ENCODE measurements at regions not wholly inside any gene's neighbourhood (a gene's known extent, or its start where the extent isn't known, plus 50 kb on each side); places are given as distances from the start of the nearest gene placed in this dataset.

DNA sequence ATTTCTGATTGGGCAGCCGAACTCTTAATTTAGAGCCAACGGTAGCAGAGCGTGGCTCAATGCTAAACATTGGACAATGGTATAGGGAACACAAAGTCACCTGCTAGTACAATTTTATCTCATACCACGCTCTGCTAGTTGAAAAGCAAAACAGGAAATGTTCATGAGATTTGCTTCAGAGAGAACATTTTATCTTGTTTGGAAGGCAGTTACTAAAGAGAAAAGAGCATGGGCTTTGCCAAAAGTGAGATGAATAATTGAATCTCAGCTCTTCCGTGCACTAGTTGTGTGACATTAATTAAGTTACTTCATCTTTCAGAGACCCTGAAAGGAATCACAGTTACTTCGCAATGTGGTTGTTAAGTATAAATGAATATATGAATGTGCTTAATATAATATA, 161.5 kb upstream of the FAM13C start:
- ATAC-seq: no peak
- no peaks in the 10 kb centered on the region for H3K9me2 ChIP-seq (ENCODE audit: insufficient read depth)
- POLR2A ChIA-PET: no interaction called here

DNA sequence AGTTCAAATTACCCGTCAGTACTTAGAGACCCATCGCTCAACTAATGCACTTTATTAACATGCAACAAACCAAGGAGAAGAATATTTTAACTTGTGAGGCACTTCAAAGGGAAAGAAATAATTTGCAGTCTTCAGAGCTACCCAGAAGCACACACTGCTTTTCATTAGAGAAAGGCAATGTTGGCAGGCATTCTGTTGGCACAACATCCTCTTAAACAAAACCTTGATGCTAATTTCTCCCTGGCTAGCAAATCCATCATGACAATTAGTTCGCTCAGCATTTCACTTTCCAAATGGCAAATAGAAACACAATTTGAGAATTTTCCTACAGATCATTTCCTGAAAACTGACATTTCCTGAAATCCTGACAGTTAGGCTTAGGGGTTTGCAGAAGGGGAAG, 155.6 kb upstream of the FAM13C start:
- Histone ChIP-seq H4K20me1 (ENCODE audit: insufficient read depth) (no peaks in the 10 kb centered on the region), H3K27me3 (ENCODE audit: insufficient read depth, low read length) (peaks cover 20% of the 10 kb centered on the region), H3K27ac (ENCODE audit: low read depth, low read length) (no peak overlapping the region), H3K4me2 (ENCODE audit: low read length) (no peak overlapping the region), H3K79me2 (ENCODE audit: insufficient read depth, low read length) (no peaks in the 10 kb centered on the region), H3K9me3 (ENCODE audit: control insufficient read depth in 1 of 2, insufficient read depth in 1 of 2, low read depth in 1 of 2, low read length in 2 of 2) (no peaks in the 10 kb centered on the region), H3K4me3 (replicated peaks in 1 of 2; ENCODE audit: low read depth in 1 of 2, low read length in 2 of 2) (no peak overlapping the region), H2AFZ (ENCODE audit: low read depth, low read length, poor library complexity, severe bottlenecking) (no peak overlapping the region), H3K9me2 (ENCODE audit: insufficient read depth) (no peaks in the 10 kb centered on the region), H3K9ac (ENCODE audit: low read length) (no peak overlapping the region), H3K4me1 (ENCODE audit: control insufficient read depth in 1 of 2, insufficient read depth in 2 of 2, low read length in 2 of 2) (no peaks in the 10 kb centered on the region), H3K36me3 (ENCODE audit: control insufficient read depth in 1 of 2, insufficient read depth in 2 of 2, low read length in 2 of 2) (no peaks in the 10 kb centered on the region)
- CTCF ChIA-PET: no interaction called here
- POLR2A ChIA-PET: no interaction called here
- ATAC-seq (no peak), DNase-seq (ENCODE audit: low read depth, low spot score) (no peak)
- no TSS peak for BruUV-seq (replicated peaks)
- RAD21 ChIA-PET (ENCODE audit: low non-redundant PET in 1 of 2, low total read pairs in 2 of 2, uncharacterized antibody in 2 of 2, unreplicated experiment in 2 of 2): no interaction called here
- intact Hi-C loops (cut with micrococcal nuclease): no loop called here
- TF ChIP-seq CEBPB (IDR thresholded peaks at IDR 0.05; ENCODE audit: low read depth): no peak
- TF ChIP-seq EZH2 (IDR thresholded peaks at IDR 0.05): no peak
- no peak for TF ChIP-seq RAD21 (IDR thresholded peaks at IDR 0.05; ENCODE audit: low read depth)
- no peak for TF ChIP-seq CBX3 (IDR thresholded peaks at IDR 0.05; ENCODE audit: low read depth)
- TF ChIP-seq POLR2AphosphoS5 (IDR thresholded peaks at IDR 0.05; ENCODE audit: low read depth, low read length): no peak
- TF ChIP-seq POLR2A (IDR thresholded peaks at IDR 0.05; ENCODE audit: borderline replicate concordance, extremely low read depth, insufficient read depth, insufficient read length): no peak
- no peak for TF ChIP-seq ZFX (IDR thresholded peaks at IDR 0.05)
- no peak for TF ChIP-seq SP1 (IDR thresholded peaks at IDR 0.05; ENCODE audit: low read depth)
- no peak for TF ChIP-seq FOSL1 (IDR thresholded peaks at IDR 0.05; ENCODE audit: low read depth)
- TF ChIP-seq SRF (IDR thresholded peaks at IDR 0.05; ENCODE audit: low read depth): no peak
- no peak for TF ChIP-seq EGR1 (IDR thresholded peaks at IDR 0.05; ENCODE audit: low read depth)
- no peak for TF ChIP-seq EZH2phosphoT487 (IDR thresholded peaks at IDR 0.05; ENCODE audit: borderline replicate concordance)
- TF ChIP-seq, protein P1, sequence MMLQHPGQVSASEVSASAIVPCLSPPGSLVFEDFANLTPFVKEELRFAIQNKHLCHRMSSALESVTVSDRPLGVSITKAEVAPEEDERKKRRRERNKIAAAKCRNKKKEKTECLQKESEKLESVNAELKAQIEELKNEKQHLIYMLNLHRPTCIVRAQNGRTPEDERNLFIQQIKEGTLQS (IDR thresholded peaks at IDR 0.05): no peak
- no peak for TF ChIP-seq ELF1 (IDR thresholded peaks at IDR 0.05; ENCODE audit: borderline replicate concordance, low read depth)
- TF ChIP-seq, protein P2, sequence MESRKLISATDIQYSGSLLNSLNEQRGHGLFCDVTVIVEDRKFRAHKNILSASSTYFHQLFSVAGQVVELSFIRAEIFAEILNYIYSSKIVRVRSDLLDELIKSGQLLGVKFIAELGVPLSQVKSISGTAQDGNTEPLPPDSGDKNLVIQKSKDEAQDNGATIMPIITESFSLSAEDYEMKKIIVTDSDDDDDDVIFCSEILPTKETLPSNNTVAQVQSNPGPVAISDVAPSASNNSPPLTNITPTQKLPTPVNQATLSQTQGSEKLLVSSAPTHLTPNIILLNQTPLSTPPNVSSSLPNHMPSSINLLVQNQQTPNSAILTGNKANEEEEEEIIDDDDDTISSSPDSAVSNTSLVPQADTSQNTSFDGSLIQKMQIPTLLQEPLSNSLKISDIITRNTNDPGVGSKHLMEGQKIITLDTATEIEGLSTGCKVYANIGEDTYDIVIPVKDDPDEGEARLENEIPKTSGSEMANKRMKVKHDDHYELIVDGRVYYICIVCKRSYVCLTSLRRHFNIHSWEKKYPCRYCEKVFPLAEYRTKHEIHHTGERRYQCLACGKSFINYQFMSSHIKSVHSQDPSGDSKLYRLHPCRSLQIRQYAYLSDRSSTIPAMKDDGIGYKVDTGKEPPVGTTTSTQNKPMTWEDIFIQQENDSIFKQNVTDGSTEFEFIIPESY (IDR thresholded peaks at IDR 0.05; ENCODE audit: extremely low read depth, insufficient replicate concordance, low read length): no peak

More for the DNA sequence above, 161.5 kb upstream of the FAM13C start:
- RAD21 ChIA-PET (ENCODE audit: low non-redundant PET in 1 of 2, low total read pairs in 2 of 2, uncharacterized antibody in 2 of 2, unreplicated experiment in 2 of 2): no interaction called here
- H3K4me2 ChIP-seq (ENCODE audit: low read length): no peak overlapping the region
- intact Hi-C loops (cut with micrococcal nuclease): no loop called here
- TF ChIP-seq, protein P1 (IDR thresholded peaks at IDR 0.05): no peak
- TF ChIP-seq EGR1 (IDR thresholded peaks at IDR 0.05; ENCODE audit: low read depth) (no peak), EZH2phosphoT487 (IDR thresholded peaks at IDR 0.05; ENCODE audit: borderline replicate concordance) (no peak), CBX3 (IDR thresholded peaks at IDR 0.05; ENCODE audit: low read depth) (no peak), ZFX (IDR thresholded peaks at IDR 0.05) (no peak)
- TF ChIP-seq, protein P2 (IDR thresholded peaks at IDR 0.05; ENCODE audit: extremely low read depth, insufficient replicate concordance, low read length): no peak
- BruUV-seq (replicated peaks): no TSS peak
- CTCF ChIA-PET: no interaction called here
- no peak overlapping the region for H3K9ac ChIP-seq (ENCODE audit: low read length)
- DNase-seq (ENCODE audit: low read depth, low spot score): no peak
- H3K4me1 ChIP-seq (ENCODE audit: control insufficient read depth in 1 of 2, insufficient read depth in 2 of 2, low read length in 2 of 2): no peaks in the 10 kb centered on the region
- peaks cover 7% of the 10 kb centered on the region; the same call in 1 of the 2 replicates for H3K27me3 ChIP-seq (ENCODE audit: insufficient read depth, low read length)
- H3K4me3 ChIP-seq (replicated peaks in 1 of 2; ENCODE audit: low read depth in 1 of 2, low read length in 2 of 2): no peak overlapping the region
- no peak overlapping the region for H3K27ac ChIP-seq (ENCODE audit: low read depth, low read length)
- H3K36me3 ChIP-seq (ENCODE audit: control insufficient read depth in 1 of 2, insufficient read depth in 2 of 2, low read length in 2 of 2): no peaks in the 10 kb centered on the region
- no peaks in the 10 kb centered on the region for H3K79me2 ChIP-seq (ENCODE audit: insufficient read depth, low read length)
- no peaks in the 10 kb centered on the region for H4K20me1 ChIP-seq (ENCODE audit: insufficient read depth)
- no peaks in the 10 kb centered on the region for H3K9me3 ChIP-seq (ENCODE audit: control insufficient read depth in 1 of 2, insufficient read depth in 1 of 2, low read depth in 1 of 2, low read length in 2 of 2)
- no peak overlapping the region for H2AFZ ChIP-seq (ENCODE audit: low read depth, low read length, poor library complexity, severe bottlenecking)

Data from HCT116 (cell line).